ENCODE measurements at regions not wholly inside any gene's neighbourhood (a gene's known extent, or its start where the extent isn't known, plus 50 kb on each side); places are given as distances from the start of the nearest gene placed in this dataset.
A peak's percentile ranks its signal among the peaks of the same experiment; 100 is the strongest.

DNA sequence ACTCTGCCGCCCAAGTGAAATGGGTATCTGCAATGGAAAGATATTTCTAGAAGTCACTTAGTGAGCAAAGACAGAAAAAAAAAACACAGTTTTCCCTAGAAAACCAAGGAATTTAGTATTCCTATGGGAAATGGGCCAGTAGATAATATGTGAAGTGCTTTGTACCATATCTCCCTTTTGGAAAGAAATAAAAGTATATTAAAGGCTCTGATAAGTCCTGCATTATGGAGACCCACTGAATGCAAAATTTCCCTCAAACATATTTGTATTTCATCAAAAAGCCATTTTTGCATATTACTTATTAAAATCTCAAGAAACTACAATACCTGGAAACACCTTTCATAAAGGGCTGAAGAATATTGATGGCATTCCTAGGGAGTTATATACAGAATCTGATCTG is 51.6 kb upstream of the DYNLRB2 start:
- no peak for DNase-seq (ENCODE audit: low spot score)

DNA sequence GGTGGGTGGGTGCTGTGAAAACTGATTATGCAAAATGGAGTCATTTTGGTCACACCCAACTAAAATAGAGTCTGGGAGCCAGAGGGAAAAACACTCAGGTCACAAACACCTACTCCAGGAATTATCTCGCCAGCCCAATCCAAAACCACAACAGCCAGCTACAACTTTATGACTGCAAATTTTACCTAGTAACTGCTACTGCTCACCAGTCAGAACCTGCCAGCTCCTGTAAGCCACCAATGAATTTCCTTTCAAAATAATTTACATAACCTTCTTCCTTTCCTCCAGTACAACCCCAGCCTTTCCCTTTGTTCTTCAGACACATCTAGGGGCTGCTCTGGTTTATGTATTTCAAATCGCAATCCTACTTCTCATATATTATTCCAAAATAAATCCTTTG is 52.6 kb upstream of the DYNLRB2 start:
- no peak for DNase-seq (ENCODE audit: low spot score)

DNA sequence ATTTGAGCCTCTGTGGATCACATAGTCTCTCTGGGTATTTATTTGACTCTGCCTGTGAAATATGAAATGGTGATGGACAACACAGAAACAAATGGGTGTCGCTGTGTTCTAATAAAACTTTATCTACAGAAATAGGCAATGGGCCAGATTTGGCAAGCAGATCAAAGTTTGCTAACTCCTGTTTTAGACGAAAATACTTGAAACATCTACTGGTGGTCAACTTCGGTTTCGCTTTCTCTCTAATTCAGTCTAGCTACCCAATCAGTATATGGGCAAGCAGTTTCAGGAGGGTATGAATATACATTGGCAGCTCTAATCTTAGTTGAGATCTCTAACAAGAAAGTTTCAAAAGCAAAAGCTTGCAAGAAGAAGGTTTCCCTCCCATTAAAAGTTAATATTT is 60.1 kb upstream of the DYNLRB2 start:
- no peak for DNase-seq (ENCODE audit: low spot score)

DNA sequence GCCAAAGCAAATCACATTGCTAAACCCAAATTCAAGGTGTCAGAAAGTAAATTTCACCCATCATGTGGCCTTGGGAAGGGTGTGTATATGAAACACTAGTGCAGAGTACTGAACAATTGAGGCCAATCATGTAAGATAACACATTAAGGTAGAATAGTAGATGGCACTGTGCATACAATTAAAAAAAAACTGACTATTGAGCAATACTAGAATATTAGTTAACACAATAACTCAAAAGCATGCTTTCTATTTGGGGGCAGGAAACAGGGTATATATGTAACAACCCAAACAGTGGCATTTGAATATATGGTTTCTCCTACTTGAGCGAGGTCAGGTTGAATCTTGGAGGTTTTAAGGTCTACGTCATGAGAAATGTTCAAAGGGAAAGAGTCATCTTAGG is 63.0 kb upstream of the DYNLRB2 start:
- no peak for DNase-seq (ENCODE audit: low spot score)

DNA sequence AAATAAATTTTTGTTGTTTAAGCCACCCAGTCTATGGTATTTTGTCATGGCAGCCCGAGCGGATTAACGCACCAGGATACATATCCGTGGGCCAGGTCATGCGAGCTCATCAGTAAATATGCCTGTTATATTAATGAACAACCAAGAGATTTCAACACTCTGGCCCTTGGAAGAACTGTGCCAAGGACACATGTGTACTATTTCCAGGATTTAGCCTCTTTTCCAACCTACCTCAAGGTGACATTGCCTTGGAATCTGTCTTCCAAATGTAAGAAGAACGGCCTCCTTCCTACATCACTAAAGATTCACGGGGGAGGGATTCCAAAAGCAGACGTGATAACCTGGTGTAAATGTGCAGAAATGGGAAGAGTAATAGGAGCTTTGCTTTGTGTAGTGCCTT is 72.8 kb upstream of the DYNLRB2 start:
- DNase-seq (ENCODE audit: low spot score), result no peak

DNA sequence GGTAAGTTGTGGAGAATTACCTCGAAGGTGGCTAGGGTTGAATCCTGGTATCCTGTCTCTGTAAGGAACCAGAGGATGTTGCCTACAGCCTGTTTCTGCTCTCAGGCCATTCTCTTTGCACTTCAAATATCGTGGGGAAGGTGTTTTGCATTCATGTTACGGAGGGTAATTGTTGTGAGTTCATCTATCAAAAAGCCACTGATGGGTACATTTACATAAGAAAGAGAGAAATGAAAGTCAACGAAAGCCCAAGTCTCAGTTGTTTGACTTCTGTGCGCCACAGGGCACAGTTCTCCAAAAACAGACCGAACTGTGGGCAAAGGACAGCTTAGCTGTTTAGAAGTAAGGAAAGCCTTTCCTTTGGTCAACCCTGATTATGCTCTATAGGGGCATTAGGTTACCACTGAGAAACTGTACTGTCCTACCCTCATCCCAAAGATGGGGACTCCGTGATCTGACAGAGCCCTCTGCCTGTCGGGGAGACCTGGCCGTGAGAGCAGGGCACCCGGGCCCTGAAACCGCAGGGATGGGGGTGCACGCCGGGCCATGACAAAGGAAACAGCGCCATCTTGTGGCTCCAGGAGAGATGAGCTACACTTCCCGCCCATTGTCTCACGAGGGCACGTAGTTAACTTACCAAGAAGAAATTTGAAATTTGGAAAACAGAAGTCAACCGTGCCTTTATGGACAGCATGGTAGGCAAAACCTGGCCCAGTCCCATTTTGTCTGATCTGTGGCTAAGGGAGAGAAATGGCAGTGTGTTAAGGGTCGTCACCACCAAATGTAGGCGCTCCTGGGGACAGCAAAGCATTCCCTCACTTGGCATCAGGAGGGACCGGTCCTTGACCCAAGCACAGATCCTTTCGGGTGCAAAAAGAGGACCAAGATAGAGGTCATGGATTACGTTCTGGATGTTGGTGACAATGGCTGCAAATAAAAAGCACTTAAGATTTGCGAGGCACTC is 74.5 kb upstream of the DYNLRB2 start:
- peak; percentile 81 for DNase-seq (ENCODE audit: low spot score)

DNA sequence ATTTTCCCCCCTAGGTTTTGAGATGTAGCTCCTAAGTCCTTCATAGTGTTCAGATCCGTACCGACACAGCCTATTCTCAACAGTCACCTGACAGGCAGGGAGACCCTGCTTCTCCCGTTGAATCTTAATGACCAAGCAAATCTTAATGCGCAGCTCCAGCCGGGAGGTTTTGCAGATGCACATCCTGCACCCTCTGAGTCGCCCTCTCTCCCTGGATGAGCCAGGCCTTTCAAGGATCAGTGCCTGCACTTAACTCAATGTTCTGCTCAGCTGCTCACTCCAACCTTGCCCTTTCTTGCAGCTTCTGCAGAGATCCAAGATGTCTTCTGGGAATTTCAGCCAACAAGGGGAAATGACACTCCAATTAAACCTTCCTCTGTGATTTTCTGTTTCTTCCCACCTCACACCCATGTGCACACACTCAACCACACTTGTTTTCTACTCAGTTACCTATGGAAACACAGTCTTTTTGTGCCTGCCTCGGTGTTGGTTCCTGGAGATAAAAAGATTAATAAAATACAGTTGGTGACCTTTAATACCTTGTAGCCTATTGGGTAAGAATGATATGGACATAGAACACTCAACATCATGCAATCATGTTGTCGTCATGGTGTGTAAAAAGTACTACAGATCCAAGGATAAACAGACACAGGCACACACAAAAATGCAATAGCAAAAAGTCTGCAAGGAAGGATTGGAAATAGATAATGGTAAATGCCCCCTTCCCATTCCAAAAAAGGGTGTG is 76.9 kb upstream of the DYNLRB2 start:
- no peak for DNase-seq (ENCODE audit: low spot score)

DNA sequence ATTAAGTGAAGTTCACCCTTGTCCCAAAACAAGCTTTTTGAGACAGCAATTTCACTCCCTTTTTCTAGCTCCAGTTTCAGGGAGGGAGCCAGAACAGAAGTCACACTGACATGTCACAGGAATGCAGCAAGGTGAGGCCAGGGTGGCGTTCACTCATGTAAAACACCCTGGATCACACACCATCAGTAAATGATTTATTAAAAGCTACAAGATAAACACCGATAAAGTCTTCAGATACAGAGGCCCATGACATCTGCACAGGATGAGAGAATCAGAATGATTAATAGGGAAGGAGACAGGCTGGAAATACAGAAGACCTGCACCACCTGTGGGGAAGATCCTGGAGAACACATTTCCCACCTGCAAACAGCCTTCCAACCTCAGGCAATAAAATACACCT is 77.5 kb upstream of the DYNLRB2 start:
- DNase-seq (ENCODE audit: low spot score), result peak; percentile 87

DNA sequence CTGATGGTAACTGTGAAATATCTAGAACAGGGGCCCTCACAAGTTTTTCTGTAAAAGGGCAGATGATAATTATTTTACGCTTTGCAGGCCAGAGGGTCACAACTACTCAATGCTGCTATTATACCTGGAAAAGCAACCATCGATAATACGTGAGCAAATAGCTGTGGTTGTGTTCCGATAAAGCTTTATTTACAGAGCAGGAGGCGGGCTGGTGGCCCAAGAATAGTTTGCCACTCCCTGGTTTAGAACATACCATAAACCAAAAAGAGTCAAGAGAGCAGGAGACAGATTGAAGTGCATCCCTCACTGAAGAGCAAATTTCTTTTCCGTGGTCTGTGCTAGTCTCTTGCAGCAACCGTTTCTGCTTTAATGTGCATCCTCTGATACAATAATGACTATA is 77.9 kb upstream of the DYNLRB2 start:
- DNase-seq (ENCODE audit: low spot score), result peak; percentile 68

DNA sequence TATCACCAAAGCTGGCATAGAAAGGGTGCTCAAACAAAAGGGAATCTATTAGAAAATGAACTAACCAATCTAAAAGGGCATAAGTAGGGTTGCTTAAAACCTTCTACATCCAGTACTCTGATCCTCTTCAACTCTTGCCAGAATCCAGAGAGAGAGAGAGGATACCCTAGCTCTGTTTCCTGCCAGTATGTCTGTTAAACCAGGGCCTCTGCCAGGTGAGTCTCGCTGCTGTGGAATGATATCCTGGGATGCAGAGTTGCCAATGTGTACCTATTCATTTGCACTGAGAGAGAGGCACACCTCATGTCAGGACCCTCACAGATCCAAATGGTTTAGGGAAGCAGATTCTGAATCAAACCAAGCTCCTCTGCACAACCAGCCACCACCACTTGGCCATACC is 79.8 kb upstream of the DYNLRB2 start:
- no peak for DNase-seq (ENCODE audit: low spot score)

DNA sequence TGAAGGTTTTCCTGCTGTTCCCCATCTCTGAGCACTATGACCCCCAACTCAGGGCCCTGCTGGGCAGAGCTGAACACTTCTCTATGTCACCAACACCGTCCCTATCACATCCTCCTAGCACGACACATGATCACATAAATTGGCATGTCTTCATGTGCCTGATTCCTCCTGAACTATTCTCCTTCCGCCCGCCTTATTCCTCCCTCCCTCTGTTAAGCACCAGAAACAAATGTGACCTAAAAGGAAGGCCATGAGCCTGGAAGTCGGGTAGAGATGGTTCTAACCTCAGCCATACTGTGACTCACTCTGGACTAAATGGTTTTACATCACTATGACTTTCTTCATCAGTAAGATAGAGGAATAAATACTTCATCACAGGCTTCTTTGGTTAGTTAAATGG is 80.8 kb upstream of the DYNLRB2 start:
- DNase-seq (ENCODE audit: low spot score), result no peak

DNA sequence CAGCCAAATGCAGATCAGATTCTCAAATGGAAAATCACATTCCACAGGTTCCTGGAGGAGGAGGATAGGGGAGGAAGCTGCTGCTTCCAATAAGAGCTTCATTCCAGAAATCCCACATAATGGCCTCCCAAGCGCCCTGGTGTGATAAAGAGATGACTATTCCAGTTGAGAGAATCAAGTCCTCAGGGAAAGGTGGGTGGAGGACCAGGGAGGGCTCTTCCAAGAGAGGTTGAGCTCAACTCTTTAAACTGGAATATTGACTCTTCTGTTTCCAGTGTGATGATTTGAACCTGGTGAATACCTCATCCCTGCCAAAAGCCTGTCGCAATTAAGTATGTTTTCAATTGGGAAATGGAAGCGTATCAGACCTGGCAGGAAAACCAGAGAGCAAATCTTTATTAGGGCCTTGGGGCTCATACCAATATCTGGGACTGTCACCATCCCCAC is 81.4 kb upstream of the DYNLRB2 start:
- no peak for DNase-seq (ENCODE audit: low spot score)

DNA sequence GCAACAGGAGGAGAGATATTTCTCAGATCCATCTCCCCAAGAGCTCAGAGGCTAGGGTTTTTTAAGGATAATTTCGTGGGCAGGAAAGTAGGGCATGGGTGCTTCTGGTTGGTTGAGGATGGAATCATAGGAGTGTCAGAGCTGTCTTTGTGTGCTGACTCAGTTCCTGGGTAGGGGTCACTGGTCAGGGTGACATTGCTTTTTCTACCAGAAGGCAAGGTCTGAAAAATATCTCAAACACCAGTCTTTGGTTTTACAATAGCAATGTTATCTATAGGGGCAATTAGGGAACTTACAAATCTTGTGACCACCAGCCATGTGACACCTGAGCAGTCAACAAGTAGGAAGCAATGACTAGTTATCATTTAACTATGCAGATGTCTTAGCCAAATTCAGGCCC is 82.9 kb upstream of the DYNLRB2 start:
- DNase-seq (ENCODE audit: low spot score), result no peak

DNA sequence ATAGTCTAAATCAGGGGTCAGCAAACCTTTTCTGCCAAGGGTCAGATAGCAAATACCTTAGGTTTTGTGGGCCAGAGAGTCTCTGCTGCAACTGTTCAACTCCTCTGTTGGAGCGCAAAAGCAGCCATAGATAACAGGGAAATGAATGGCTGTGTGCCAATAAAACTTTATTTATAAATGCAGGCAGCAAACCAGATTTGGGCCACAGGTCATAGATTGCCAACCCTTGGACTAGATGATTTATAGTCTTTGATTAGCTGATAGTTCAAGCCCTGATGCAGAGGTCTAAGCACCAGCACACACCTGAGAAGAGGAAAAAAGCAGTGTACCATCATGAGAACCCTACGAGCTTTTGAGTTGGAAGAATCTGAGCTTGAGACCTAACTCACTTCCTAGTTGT is 86.0 kb upstream of the DYNLRB2 start:
- no peak for DNase-seq (ENCODE audit: low spot score)

DNA sequence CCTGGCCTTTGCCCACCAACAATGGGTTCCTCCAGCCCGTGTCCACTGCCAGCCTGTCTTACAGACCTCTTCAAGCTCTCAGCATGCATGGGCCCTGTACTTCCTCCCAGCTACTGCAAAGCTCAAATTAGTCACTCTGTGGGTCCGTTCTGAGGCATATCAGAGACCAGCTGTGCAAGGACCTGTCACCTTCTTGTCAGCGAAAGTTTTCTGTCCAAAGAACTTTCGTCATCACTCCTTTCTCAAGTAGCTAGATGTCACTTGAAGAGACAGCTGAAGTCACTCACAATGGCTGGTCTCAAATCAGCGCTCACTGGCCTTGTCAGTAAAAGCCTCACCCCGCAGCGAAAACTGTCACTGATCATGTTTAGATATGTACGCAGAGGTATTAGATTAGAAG is 91.4 kb upstream of the DYNLRB2 start:
- DNase-seq (ENCODE audit: low spot score), result no peak

DNA sequence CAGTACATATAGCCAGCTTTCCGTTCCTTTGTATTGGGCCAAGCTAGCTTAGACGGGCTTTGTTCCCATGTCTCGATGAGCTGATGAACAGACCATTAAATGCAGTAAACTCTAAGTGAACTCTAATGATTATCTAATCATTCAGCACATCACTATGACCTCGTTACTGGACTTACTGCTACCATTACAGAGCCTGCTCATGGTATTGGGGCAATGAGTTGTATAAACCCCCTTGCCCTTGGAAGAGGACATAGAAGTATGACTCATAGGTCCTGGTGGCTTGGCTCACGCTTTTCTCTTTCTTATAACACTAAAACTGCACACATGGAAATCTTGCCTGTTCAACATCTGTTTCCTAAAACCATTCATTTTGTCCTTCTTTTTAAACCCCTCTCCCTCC is 93.6 kb upstream of the DYNLRB2 start:
- no peak for DNase-seq (ENCODE audit: low spot score)

DNA sequence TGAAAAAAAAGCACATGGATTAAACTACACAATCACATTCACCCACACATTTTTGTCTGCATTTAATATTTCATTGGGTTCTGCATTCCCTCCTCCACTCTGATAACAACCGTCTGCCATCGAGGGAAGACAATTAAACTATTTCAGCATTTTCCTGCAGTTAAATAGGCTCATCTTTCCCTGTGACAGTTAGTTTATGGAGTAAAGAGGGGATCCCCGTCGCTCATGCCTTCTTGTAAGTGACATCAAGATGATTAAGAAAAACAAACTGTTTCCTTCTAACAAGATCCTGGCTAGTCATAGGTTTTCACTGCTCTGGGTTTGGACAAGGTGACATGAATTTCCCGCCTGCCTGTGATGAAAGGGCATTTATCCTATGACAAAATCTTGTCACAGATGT is 98.0 kb upstream of the DYNLRB2 start:
- no peak for DNase-seq (ENCODE audit: low spot score)

DNA sequence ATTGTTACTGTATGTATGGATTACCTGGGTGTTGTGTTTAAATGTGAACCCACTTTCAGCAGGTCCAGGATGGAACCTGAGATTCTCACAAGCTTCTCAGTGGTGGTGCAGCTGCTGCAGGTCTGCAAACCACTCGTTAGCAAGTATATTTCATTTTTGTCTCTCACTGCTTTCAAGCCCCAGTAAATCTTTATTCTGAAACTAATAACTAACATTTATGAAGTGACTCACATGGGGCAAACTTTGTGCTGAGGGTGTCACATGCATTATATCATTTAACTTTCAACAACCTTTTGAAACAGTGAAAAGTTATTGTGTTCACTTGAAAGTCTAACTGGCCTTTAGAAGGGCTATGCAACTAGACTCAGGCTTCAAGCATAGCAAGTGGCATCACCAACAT is 98.9 kb upstream of the DYNLRB2 start:
- no peak for DNase-seq (ENCODE audit: low spot score)

DNA sequence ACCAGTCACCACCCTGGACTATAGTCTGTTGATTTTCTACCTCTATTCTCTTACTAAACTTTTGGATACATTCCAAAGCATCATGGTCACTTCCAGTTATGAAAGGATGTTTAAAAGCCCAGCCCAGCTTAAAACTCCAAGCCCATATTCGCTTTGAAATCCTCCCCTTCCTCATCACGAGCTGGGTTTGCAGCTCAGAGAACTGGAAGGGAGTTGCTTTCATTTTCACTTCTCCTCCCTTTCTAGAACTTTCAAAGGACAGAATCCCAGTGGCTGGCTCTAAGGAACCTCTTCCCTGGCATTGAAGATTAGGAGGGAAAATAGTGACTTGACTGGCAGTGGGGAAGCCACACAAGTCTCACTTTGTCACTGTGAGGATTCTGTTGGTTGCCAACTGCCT is 100.1 kb upstream of the DYNLRB2 start:
- DNase-seq (ENCODE audit: low spot score), result no peak

DNA sequence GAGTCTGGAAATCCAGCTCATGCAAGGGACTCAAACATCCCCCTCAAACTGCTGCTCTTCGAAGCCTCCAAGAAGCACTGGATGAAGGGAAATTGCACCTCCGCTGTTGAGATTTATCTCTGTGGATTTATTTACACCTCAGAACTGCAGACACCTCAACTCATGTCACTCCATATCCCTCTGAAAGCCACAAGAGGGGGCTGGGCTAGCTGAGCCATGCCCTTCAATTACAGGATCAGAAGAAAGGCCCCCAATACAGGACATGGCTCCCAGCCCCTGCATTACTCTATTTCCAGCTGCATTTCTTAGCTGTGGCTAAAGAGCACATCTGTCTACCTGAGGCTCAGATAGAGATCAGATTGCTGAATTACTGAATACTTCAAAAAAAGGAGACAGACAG is 103.1 kb upstream of the DYNLRB2 start:
- no peak for DNase-seq (ENCODE audit: low spot score)

DNA sequence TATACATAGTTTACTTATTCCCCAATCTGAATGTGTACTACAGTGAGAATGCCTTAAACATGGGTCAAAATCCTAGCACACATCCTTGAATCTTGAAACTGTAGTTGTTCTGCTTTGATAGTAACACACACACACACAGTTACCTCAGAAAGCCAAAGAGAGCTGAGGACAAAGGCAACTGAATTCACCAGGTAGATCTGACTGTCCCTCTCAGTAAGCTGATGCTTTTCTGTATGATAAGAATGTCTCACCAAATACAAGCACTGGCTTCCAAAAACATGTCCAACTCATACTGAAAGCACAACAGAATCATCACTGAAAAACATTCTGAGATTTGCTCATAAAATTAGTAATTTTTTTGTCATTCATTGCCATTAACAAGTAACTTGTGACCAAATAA is 104.3 kb upstream of the DYNLRB2 start:
- DNase-seq (ENCODE audit: low spot score), result no peak

DNA sequence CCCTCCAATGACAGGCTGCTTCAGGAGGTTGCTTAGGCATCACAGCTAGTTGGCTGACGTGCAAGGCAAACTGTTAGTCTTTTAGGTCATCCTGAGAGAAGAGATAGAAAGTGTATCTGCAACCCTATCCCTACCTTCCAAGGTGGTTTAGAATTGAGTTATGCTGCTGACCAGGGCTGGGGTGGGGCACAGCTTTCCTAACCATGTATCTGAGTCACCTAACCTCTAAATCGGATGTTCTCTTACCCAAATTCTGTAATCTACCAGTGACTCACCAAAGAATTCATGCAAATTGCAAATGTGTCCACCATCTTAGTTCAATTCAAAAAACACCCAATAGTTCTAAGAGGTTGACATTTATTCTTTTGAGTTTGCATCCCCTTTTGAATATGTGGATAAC is 107.2 kb upstream of the DYNLRB2 start:
- no peak for DNase-seq (ENCODE audit: low spot score)

DNA sequence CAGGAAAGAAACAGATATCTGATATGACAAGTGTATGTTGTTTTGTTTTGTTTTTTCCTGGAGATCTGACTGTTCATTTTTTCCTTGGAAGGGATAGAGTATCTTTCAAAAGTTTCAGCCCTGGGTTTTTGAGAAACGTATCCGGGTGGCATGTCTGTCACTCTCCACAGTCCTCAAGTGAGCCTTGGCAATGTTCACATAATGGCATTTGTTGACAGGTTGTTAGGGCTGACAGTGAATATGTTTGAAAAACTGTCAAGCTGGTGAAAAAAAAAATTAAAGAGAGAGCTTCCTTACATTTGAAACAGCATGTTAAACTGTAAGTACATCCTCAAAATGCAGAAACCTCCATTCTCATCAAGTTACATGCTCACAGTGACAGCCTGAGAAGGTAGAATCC is 113.0 kb upstream of the DYNLRB2 start:
- DNase-seq (ENCODE audit: low spot score), result no peak
